GM18861 (cell line): ENCODE measurements at regions not wholly inside any gene's neighbourhood (a gene's known extent, or its start where the extent isn't known, plus 50 kb on each side); places are given as distances from the start of the nearest gene placed in this dataset.
"Not testable (repeated sequence)": the region's sequence is repeated elsewhere in the genome, so short reads cannot be mapped to it uniquely, and the experiment has no call there.

Source experiments
- ATAC-seq: cut with Tn5 transposase; IDR thresholded peaks from one replicate; pipeline ENCODE4 v1.9.1; 2021; ENCODE audit not compliant: unreplicated experiment

GRCh38 chr3:118805007-118805406, 229.6 kb downstream of the IGSF11 start:
- no peak for ATAC-seq

- ATAC-seq: no peak
Measured at GRCh38 chr3:118806423-118806822, 228.2 kb downstream of the IGSF11 start.

GRCh38 chr3:118807349-118807748, 227.3 kb downstream of the IGSF11 start:
- not testable (repeated sequence) for ATAC-seq

DNA sequence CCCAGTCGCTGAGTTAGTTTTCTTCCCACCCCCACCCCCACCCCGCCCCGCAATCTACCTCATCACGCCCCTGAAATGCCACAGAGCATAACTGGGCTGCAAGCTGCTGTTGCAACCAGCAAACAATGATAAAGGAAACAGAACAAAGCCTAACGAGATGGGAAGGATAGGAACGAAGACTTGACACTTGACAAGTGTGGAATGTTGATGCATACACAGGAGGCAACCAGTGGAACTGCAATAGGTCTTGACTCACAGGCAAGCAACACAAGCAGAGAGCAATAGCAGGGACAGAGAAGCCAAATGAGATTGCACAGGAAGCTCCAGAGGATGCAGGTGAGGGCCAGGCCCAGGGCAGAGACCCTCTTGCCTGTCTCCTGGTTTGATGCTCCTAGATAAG, 225.9 kb downstream of the IGSF11 start:
- ATAC-seq: no peak

DNA sequence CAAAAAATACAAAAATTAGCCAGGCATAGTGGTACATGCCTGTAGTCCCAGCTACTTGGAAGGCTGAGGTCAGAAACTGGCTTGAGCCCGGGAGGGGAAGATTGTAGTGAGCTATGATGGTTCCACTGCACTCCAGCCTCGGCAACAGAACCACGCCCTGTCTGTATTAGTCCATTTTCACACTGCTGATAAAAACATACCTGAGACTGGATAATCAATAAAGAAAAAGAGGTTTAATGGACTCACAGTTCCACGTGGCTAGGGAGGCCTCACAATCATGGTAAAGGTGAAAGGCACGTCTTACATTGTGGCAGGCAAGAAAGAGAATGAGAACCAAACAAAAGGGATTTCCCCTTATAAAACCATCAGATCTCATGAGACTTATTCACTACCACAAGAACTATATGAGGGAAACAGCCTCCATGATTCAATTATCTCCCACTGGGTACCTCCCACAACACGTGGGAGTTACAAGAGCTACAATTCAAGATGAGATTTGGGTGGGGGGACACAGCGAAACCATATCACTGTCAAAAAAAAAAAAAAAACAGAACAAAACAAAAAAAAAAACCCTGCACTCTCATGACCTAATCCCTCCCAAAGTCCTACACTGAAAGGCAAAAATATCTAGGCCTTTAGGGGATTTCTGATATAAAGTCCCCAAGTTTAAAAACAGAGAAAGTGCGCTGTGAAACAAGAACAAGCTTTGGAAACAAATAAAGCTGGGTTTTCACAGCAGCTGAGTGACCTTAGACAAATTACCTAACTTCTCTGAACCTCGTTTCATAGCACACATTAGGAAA, 224.7 kb downstream of the IGSF11 start:
- peak; percentile 37 for ATAC-seq

DNA sequence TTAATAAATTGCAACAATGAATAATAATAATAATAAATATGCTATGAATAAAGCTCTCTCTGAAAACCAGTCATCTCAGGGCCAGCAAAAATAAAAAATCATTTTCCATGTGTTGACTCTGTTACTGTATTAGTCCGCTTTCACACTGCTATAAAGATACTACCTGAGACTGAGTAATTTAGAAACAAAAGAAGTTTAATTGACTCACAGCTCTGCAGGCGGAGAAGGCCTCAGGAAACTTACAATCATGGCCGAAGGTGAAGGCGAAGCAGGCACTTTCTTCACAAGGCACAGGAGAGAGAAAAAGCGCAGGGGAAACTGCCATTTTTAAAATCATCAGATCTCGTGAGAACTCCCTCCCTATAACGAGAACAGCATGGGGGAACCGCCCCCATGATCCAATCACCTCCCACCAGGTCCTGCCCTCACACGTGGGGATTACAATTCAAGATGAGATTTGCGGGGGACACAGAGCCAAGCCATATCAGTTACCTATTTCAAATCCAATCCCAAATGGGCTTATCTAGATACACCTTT, 224.1 kb downstream of the IGSF11 start:
- peak; percentile 17 for ATAC-seq

DNA sequence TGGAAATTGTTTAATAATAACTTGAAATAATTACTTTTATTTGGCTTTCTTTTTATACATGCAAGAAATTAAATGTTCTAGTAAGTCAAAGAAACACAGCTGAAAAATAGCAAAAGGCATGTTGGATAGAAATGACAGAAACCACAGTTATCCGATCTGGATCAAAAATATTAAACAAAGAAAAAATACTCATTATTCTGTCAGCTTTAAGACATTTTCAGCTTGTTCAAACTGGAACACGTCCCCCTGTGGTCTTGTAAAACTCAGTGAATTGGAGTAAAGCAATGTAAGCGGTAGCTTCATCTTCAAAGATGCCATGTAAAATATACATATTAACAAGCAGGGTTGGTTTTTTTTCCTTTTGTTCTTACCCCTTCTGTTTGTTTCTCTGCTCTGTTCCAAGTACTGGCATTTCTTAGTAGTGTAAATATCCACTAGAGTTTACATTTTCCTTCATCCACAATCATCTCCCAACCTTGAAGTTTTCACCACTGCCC, 223.4 kb downstream of the IGSF11 start:
- ATAC-seq: no peak

GRCh38 chr3:118813472-118813871, 221.2 kb downstream of the IGSF11 start:
- ATAC-seq: no peak

- ATAC-seq: peak; percentile 84
Measured at GRCh38 chr3:118817748-118818165, 216.9 kb downstream of the IGSF11 start.

DNA sequence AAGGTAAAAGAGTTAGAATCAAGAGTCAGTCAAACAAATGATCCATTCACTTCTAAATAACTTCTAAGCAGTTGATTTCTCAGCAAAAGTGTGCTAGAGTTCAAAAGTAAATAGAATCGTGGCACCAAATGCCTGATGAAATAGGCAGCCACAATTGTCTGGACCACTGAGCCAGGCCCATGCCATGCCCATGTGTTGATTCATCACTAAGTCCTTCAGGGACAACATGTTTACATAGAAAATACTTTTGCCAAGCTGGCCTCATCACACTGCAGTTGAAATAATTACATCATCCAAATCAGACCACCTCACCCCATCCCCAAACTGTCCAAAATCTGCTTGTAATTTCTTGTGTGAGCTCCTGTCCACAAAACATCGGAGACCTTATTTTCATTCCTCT, 216.3 kb downstream of the IGSF11 start:
- no peak for ATAC-seq

- ATAC-seq: no peak
Measured at GRCh38 chr3:118823626-118824025, 211.0 kb downstream of the IGSF11 start.

DNA sequence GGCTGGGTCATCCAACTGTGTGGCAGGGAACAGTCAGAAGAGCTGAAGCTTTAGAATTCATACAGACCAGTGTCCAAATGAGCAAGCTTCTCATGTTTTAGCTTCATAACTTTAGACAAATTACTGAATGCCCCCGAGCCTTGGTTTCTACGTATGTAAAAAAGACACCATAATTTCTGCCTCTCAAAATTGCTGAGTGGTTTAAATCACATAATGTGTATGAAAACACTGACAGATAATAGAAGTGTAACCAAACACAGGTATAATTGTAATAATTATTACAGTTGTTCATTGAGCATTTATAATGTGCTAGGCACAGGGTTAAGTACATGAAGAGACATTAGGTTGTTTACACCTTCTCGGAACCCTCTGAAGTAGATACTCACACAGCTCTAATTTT, 207.2 kb downstream of the IGSF11 start:
- ATAC-seq: no peak

- ATAC-seq: no peak
Measured at GRCh38 chr3:118828351-118828750, 206.3 kb downstream of the IGSF11 start.

DNA sequence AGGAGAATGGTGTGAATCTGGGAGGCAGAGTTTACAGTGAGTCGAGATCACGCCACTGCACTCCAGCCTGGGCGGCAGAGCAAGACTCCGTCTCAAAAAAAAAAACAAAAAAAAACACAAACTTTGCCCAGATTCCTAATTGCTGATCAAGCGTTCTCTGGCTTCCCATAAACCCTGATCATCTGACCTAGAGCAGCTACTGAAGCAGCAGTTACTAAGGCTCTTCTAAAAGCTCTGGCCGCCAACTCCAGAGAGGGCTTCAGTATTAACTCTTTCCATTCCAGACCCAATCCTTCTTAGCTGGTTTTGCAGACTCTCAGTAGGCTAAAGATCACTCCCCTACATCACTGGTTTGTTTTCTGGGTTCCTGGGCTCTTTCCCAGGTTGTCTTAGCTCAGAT, 201.6 kb downstream of the IGSF11 start:
- ATAC-seq: no peak

DNA sequence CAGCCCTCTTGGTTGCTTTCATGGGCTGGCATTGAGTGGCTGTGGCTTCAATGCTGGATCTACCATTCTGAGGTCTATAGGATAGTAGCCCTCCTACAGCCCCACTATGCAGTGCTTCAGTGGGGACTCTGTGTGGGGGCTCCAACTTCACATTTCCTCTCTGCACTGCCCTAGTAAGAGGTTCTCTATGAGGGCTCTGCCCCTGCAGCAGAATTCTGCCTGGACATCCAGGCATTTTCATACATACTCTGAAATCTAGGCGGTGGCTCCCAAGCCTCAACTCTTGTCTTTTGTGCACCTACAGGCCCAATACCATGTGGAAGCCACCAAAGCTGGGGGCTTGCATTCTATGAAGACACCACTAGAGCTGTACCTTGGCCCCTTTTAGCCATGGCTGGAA, 195.8 kb downstream of the IGSF11 start:
- ATAC-seq: no peak

GRCh38 chr3:118842147-118842863, 192.3 kb downstream of the IGSF11 start:
- ATAC-seq: no peak

DNA sequence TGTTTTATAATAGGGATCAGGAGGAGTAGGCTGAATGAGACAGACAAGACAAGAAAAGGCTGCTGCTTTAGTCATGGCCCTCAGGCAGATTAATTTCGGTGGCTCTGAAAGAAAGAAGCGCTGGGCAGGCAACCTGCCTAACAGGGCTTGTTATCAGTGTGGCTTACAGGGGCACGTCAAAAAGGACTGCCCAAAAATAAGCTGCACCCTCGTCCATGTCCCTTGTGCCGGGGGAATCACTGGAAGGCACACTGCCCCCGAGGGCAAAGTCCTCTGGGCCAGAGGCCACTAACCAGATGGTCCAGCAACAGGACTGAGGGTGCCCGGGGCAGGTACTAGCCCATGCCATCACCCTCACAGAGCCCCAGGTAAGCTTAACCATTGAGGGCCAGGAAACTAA, 188.5 kb downstream of the IGSF11 start:
- ATAC-seq: no peak
